Stimulated activated CD8-positive, alpha-beta memory T cell treated with anti-CD3 and anti-CD28 coated beads, Interleukin-2, amount 100 ng/mL, for 48 hours (primary cell): ENCODE measurements at regions not wholly inside any gene's neighbourhood (a gene's known extent, or its start where the extent isn't known, plus 50 kb on each side); places are given as distances from the start of the nearest gene placed in this dataset.

Experiments used
- DNase-seq, 2 donors: peaks; one replicate each; pipeline ENCODE4 v3.0.0-alpha.2; 2020; ENCODE audit warnings: low read depth in 2 of 2

- DNase-seq, result no peak
Observed at GRCh38 chr20:57920971-57921370, 211.2 kb upstream of the PMEPA1 start.

GRCh38 chr20:57919049-57919448, 209.2 kb upstream of the PMEPA1 start:
- DNase-seq, result no peak

- no peak for DNase-seq
Observed at GRCh38 chr20:57918551-57918950, 208.7 kb upstream of the PMEPA1 start.

- DNase-seq, result no peak
Observed at GRCh38 chr20:57914205-57914604, 204.4 kb upstream of the PMEPA1 start.

GRCh38 chr20:57913156-57913930, 203.5 kb upstream of the PMEPA1 start:
- DNase-seq, result no peak

GRCh38 chr20:57912227-57912582, 202.4 kb upstream of the PMEPA1 start:
- no peak for DNase-seq

- no peak for DNase-seq
Observed at GRCh38 chr20:57911512-57912226, 201.9 kb upstream of the PMEPA1 start.

GRCh38 chr20:57910716-57911115, 200.9 kb upstream of the PMEPA1 start:
- DNase-seq, result no peak

- DNase-seq, result no peak
Observed at GRCh38 chr20:57909763-57910331, 200.0 kb upstream of the PMEPA1 start.

- DNase-seq, result no peak
Observed at GRCh38 chr20:57908704-57909630, 199.2 kb upstream of the PMEPA1 start.

GRCh38 chr20:57908226-57908625, 198.4 kb upstream of the PMEPA1 start:
- no peak for DNase-seq

- no peak for DNase-seq
Observed at GRCh38 chr20:57907131-57908000, 197.6 kb upstream of the PMEPA1 start.

- no peak for DNase-seq
Observed at GRCh38 chr20:57905448-57905847, 195.6 kb upstream of the PMEPA1 start.

- no peak for DNase-seq
Observed at GRCh38 chr20:57904314-57905105, 194.7 kb upstream of the PMEPA1 start.

- no peak for DNase-seq
Observed at GRCh38 chr20:57902473-57902872, 192.7 kb upstream of the PMEPA1 start.

- no peak for DNase-seq
Observed at GRCh38 chr20:57901526-57901925, 191.7 kb upstream of the PMEPA1 start.

- DNase-seq, result no peak
Observed at GRCh38 chr20:57900226-57900905, 190.6 kb upstream of the PMEPA1 start.

GRCh38 chr20:57899554-57899953, 189.7 kb upstream of the PMEPA1 start:
- DNase-seq, result no peak

- no peak for DNase-seq
Observed at GRCh38 chr20:57898332-57898731, 188.5 kb upstream of the PMEPA1 start.

- no peak for DNase-seq
Observed at GRCh38 chr20:57897891-57898290, 188.1 kb upstream of the PMEPA1 start.
